Fibroblast of lung (primary cell): ENCODE measurements at regions not wholly inside any gene's neighbourhood (a gene's known extent, or its start where the extent isn't known, plus 50 kb on each side); places are given as distances from the start of the nearest gene placed in this dataset.

Source experiments
- DNase-seq, 2 donors: peaks; one replicate each; pipeline versions ENCODE4 v3.0.0 to v3.0.0-alpha.2; 2010; ENCODE audit warnings: low read depth in 2 of 2
- H2AFZ ChIP-seq: 2 replicates; pipeline ENCODE4 v1.5.1; 2012; ENCODE audit warnings: low read length, control low read depth, inconsistent platforms
- H3K27ac ChIP-seq: 2 replicates; pipeline ENCODE4 v1.5.1; 2011; ENCODE audit warnings: low read length, control low read depth; ENCODE audit not compliant: insufficient read depth
- H3K27me3 ChIP-seq: 2 replicates; pipeline ENCODE4 v1.5.1; 2011; ENCODE audit warnings: mild to moderate bottlenecking, low read length; ENCODE audit not compliant: control insufficient read depth, insufficient read depth
- H3K36me3 ChIP-seq: 2 replicates; pipeline ENCODE4 v1.5.1; 2011; ENCODE audit warnings: low read length; ENCODE audit not compliant: control insufficient read depth, insufficient read depth
- H3K4me1 ChIP-seq: 2 replicates; pipeline ENCODE4 v1.5.1; 2011; ENCODE audit warnings: low read length; ENCODE audit not compliant: control insufficient read depth, insufficient read depth; ENCODE audit errors: extremely low read depth
- H3K4me2 ChIP-seq: 2 replicates; pipeline ENCODE4 v1.5.1; 2011; ENCODE audit warnings: low read length, control low read depth; ENCODE audit not compliant: insufficient read depth; ENCODE audit errors: extremely low read depth
- H3K4me3 ChIP-seq, 4 experiments: fragments of 200-600 bp in 1 of 4; sonication (generic) in 1 of 4; replicated peaks in 1 of 4; 2 replicates each; pipeline ENCODE4 v1.5.1; 2011 to 2016; ENCODE audit warnings: low read length in 4 of 4, low read depth in 3 of 4, mild to moderate bottlenecking in 3 of 4, control low read depth in 2 of 4, inconsistent platforms in 1 of 4, mixed read lengths in 1 of 4; ENCODE audit not compliant: insufficient read depth in 1 of 4; ENCODE audit errors: control extremely low read depth in 1 of 4
- H3K79me2 ChIP-seq: 2 replicates; pipeline ENCODE4 v1.5.1; 2012; ENCODE audit warnings: mild to moderate bottlenecking, low read length, inconsistent platforms; ENCODE audit not compliant: control insufficient read depth, insufficient read depth
- H3K9ac ChIP-seq: 2 replicates; pipeline ENCODE4 v1.5.1; 2011; ENCODE audit warnings: mild to moderate bottlenecking, low read length, control low read depth; ENCODE audit not compliant: insufficient read depth
- H3K9me3 ChIP-seq: 2 replicates; pipeline ENCODE4 v1.5.1; 2012; ENCODE audit warnings: low read depth, low read length; ENCODE audit not compliant: control insufficient read depth, insufficient read depth
- H4K20me1 ChIP-seq: 2 replicates; pipeline ENCODE4 v1.5.1; 2011; ENCODE audit warnings: low read length; ENCODE audit not compliant: control insufficient read depth, insufficient read depth; ENCODE audit errors: extremely low read depth
- EZH2 ChIP-seq: IDR thresholded peaks from 2 replicates; pipeline ENCODE4 v1.5.1; 2012; ENCODE audit warnings: low read length, control low read depth, mild to moderate bottlenecking; ENCODE audit errors: missing control alignments
- TF ChIP-seq, protein P1 (sequence below), 2 donors: IDR thresholded peaks in 1 of 2; conservative IDR thresholded peaks in 1 of 2; 1 replicate in 1 of 2; 2 replicates in 1 of 2; pipeline ENCODE4 v1.5.1; 2011 to 2012; ENCODE audit warnings: low read length in 2 of 2, control low read depth in 1 of 2, inconsistent platforms in 1 of 2, low read depth in 1 of 2, mild to moderate bottlenecking in 1 of 2

DNA sequence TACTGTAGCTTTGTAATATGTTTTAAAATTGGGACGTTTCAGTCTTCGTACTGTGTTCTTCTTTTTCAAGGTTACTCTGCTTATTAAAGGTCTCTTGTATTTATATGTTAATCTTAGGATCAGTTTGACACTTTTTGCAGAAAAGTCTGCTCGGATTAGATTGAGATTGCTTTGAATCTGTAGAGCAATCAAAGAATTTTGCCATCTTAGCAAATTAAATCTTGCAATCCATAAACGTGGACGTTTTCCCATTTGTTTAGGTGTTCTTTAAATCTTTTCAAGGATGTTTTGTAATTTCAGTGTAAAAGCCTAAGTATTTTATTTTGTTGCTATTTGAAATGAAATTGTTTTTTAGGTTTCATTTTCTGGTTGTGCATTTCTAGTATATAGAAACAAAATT lies 78.0 kb upstream of the GTSF1L start:
- H3K4me1 ChIP-seq = no peaks in the 10 kb centered on the region
- no peak overlapping the region for H3K27ac ChIP-seq
- no peak for DNase-seq

DNA sequence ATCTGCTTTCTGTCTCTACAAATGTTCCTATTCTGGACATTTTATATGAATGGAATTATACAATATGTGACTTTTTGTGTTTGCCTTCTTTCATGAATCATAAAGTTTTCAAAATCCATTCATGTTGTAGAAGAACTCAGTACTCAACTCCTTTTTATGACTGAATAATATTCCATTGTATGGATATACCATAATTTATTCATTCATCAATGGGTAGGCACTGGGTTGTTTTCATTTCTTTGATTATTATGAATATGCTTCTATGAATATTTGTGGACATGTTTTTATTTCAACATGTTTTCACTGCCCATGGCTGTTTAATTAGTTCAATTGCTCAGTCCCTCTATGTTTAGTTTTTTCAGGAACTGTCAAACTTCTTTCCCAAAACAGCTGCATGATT lies 76.5 kb upstream of the GTSF1L start:
- DNase-seq = no peak
- H3K4me2 ChIP-seq = no peak overlapping the region
- H3K27me3 ChIP-seq = no peaks in the 10 kb centered on the region
- H4K20me1 ChIP-seq = no peaks in the 10 kb centered on the region
- H3K36me3 ChIP-seq = no peaks in the 10 kb centered on the region
- TF ChIP-seq, protein P1, sequence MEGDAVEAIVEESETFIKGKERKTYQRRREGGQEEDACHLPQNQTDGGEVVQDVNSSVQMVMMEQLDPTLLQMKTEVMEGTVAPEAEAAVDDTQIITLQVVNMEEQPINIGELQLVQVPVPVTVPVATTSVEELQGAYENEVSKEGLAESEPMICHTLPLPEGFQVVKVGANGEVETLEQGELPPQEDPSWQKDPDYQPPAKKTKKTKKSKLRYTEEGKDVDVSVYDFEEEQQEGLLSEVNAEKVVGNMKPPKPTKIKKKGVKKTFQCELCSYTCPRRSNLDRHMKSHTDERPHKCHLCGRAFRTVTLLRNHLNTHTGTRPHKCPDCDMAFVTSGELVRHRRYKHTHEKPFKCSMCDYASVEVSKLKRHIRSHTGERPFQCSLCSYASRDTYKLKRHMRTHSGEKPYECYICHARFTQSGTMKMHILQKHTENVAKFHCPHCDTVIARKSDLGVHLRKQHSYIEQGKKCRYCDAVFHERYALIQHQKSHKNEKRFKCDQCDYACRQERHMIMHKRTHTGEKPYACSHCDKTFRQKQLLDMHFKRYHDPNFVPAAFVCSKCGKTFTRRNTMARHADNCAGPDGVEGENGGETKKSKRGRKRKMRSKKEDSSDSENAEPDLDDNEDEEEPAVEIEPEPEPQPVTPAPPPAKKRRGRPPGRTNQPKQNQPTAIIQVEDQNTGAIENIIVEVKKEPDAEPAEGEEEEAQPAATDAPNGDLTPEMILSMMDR (conservative IDR thresholded peaks at IDR 0.05 in 1 of 2, IDR thresholded peaks at IDR 0.05 in 1 of 2; ENCODE audit: low read depth in 1 of 2, low read length in 2 of 2) = no peak
- no peak for TF ChIP-seq EZH2
- H3K79me2 ChIP-seq = no peaks in the 10 kb centered on the region
- H3K9ac ChIP-seq = no peak overlapping the region
- H3K27ac ChIP-seq = no peak overlapping the region
- H3K4me3 ChIP-seq = no peak overlapping the region
- no peaks in the 10 kb centered on the region for H3K4me1 ChIP-seq
- no peak overlapping the region for H2AFZ ChIP-seq
- no peaks in the 10 kb centered on the region for H3K9me3 ChIP-seq

More for the DNA sequence above, 78.0 kb upstream of the GTSF1L start:
- Histone ChIP-seq H3K4me2 (no peak overlapping the region), H4K20me1 (no peaks in the 10 kb centered on the region), H2AFZ (no peak overlapping the region), H3K27me3 (no peaks in the 10 kb centered on the region), H3K36me3 (no peaks in the 10 kb centered on the region), H3K4me3 (no peak overlapping the region), H3K9ac (no peak overlapping the region), H3K79me2 (no peaks in the 10 kb centered on the region), H3K9me3 (no peaks in the 10 kb centered on the region)
- TF ChIP-seq, protein P1 (conservative IDR thresholded peaks at IDR 0.05 in 1 of 2, IDR thresholded peaks at IDR 0.05 in 1 of 2; ENCODE audit: low read depth in 1 of 2, low read length in 2 of 2) = no peak

DNA sequence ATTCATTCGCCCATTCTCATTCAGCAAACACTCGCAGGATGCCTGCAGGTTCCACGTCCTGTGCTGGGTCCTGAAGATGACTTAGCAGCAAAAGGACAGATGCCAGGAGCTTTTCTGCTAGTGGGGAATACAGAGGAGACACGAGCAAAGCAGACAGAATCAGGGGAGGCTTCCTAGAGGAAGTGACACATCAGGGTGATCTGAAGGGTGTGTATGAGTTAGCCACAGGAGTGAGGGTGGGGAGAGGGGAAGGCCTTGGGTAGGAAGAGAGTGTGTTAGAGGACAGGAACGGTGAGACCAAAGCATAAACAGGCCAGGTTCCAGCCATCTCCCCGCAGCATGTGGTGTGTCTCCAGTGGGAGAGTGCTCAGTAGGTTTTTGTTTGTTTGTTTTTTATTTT lies 73.4 kb upstream of the GTSF1L start:
- DNase-seq = no peak
- no peak overlapping the region for H3K4me3 ChIP-seq
- no peaks in the 10 kb centered on the region for H3K36me3 ChIP-seq
- no peaks in the 10 kb centered on the region for H3K79me2 ChIP-seq
- H3K27ac ChIP-seq = no peak overlapping the region
- no peak overlapping the region for H3K9ac ChIP-seq
- H3K4me2 ChIP-seq = no peak overlapping the region
- H2AFZ ChIP-seq = no peak overlapping the region
- no peaks in the 10 kb centered on the region for H4K20me1 ChIP-seq
- no peaks in the 10 kb centered on the region for H3K4me1 ChIP-seq
- peaks cover 5% of the 10 kb centered on the region for H3K27me3 ChIP-seq
- TF ChIP-seq EZH2 = no peak
- TF ChIP-seq, protein P1 (conservative IDR thresholded peaks at IDR 0.05 in 1 of 2, IDR thresholded peaks at IDR 0.05 in 1 of 2; ENCODE audit: low read depth in 1 of 2, low read length in 2 of 2) = no peak
- H3K9me3 ChIP-seq = no peaks in the 10 kb centered on the region
